Kidney epithelial cell (primary cell): ENCODE measurements at regions not wholly inside any gene's neighbourhood (a gene's known extent, or its start where the extent isn't known, plus 50 kb on each side); places are given as distances from the start of the nearest gene placed in this dataset.

Experiments used
- DNase-seq: peaks from one replicate; pipeline ENCODE4 v3.0.0-alpha.2; 2010; ENCODE audit warnings: low read depth
- H3K27me3 ChIP-seq: 2 replicates; pipeline ENCODE4 v1.6.0; 2011; ENCODE audit warnings: low read length; ENCODE audit not compliant: control insufficient read depth, insufficient read depth
- H3K36me3 ChIP-seq: 2 replicates; pipeline ENCODE4 v1.5.1; 2011; ENCODE audit warnings: low read length; ENCODE audit not compliant: control insufficient read depth, insufficient read depth
- H3K4me3 ChIP-seq: 2 replicates; pipeline ENCODE4 v1.5.1; 2011; ENCODE audit warnings: low read depth, mild to moderate bottlenecking, control low read depth, low read length
- CTCF ChIP-seq: IDR thresholded peaks from 2 replicates; pipeline ENCODE4 v1.5.1; 2011; ENCODE audit warnings: mild to moderate bottlenecking, moderate library complexity, low read length, control low read depth, inconsistent platforms; ENCODE audit not compliant: insufficient read depth, poor library complexity, severe bottlenecking

GRCh38 chr7:22962775-22963350, 51.1 kb downstream of the HYCC1 start:
- no peak for TF ChIP-seq CTCF
- Histone ChIP-seq H3K36me3 (no peaks in the 10 kb centered on the region), H3K27me3 (no peaks in the 10 kb centered on the region), H3K4me3 (no peak overlapping the region)
- DNase-seq, result no peak

GRCh38 chr7:22958742-22959141, 55.2 kb downstream of the HYCC1 start:
- no peak for TF ChIP-seq CTCF
- H3K4me3 ChIP-seq, result no peak overlapping the region
- H3K36me3 ChIP-seq, result no peaks in the 10 kb centered on the region
- H3K27me3 ChIP-seq, result no peaks in the 10 kb centered on the region
- no peak for DNase-seq

- no peak for DNase-seq
- Histone ChIP-seq H3K4me3 (no peak overlapping the region), H3K27me3 (no peaks in the 10 kb centered on the region)
These were observed 59.7 kb downstream of the HYCC1 start for GRCh38 chr7:22954251-22954650.

GRCh38 chr7:22952306-22953015, 61.5 kb downstream of the HYCC1 start:
- H3K36me3 ChIP-seq, result no peaks in the 10 kb centered on the region
- TF ChIP-seq CTCF, result no peak
- no peak for DNase-seq
- H3K4me3 ChIP-seq, result no peak overlapping the region
- H3K27me3 ChIP-seq, result no peaks in the 10 kb centered on the region

More at GRCh38 chr7:22954251-22954650, 59.7 kb downstream of the HYCC1 start:
- TF ChIP-seq CTCF, result no peak
- no peaks in the 10 kb centered on the region for H3K36me3 ChIP-seq

GRCh38 chr7:22949944-22950343, 64.0 kb downstream of the HYCC1 start:
- no peaks in the 10 kb centered on the region for H3K36me3 ChIP-seq
- no peak for TF ChIP-seq CTCF
- H3K4me3 ChIP-seq, result no peak overlapping the region
- no peak for DNase-seq
- no peaks in the 10 kb centered on the region for H3K27me3 ChIP-seq

- H3K36me3 ChIP-seq, result no peaks in the 10 kb centered on the region
These were observed 64.7 kb downstream of the HYCC1 start for GRCh38 chr7:22949221-22949620.

More at GRCh38 chr7:22949221-22949620, 64.7 kb downstream of the HYCC1 start:
- H3K4me3 ChIP-seq, result no peak overlapping the region
- DNase-seq, result no peak
- no peaks in the 10 kb centered on the region for H3K27me3 ChIP-seq
- no peak for TF ChIP-seq CTCF
